NCI-H2227 treated with DMSO at 0.1 percent for 48 hours (cell line): ENCODE measurements at regions not wholly inside any gene's neighbourhood (a gene's known extent, or its start where the extent isn't known, plus 50 kb on each side); places are given as distances from the start of the nearest gene placed in this dataset.
"Not testable (repeated sequence)": the region's sequence is repeated elsewhere in the genome, so short reads cannot be mapped to it uniquely, and the experiment has no call there.

ENCODE experiments used
- DNase-seq: peaks from one replicate; lab custom pipeline; 2025; lab: John Stamatoyannopoulos, UW

DNA sequence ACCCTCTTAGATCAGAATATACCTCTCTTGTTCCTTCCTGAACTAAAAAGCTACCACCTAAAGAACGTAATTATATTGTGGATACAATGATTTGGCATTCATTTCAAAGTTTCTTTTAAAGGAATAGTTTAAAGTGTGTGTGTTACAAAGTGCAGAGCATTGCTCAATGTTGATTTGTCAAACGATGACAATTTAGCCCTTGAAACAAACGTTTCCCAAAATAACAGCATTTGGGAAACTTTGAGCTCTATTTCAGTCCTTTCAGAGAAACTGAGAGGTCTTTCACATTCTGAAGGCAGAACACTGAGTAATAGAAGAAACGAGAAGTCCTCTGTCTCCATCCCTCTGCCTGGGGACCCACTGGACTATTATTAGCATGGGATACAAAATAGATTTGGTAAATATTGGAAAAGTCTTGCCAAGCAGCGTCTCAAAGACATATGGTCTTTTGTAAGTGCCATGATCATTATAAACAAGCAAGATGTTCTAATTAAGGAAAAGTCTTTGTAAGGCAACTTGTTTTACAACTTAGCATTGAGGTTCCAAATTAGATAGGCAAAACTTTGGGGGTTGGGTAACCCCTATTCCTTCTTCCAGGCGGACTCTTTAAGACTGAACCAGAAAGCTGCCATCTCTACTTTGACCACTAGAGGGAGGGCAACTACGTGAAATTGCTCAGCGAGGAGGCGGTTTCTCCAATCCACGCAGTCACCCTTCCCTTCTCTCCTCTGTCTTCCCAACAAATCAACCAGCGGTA is 208.8 kb downstream of the RNF144B start:
- DNase-seq: peak; percentile 59

DNA sequence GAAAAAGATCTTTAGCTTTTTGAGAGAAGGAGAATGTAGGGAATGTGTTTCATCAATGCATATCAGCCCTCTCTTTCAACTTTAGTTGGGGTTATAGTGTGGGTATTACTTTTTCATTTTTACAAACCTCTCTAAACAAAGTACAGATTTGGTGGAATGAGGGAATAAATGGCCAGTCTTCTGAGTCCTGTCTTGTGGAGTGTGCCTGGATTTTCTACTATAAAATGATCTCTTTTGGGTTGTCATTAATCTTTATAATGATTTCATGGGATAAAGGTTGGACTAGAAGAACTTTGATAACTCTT is 209.3 kb downstream of the RNF144B start:
- no peak for DNase-seq

DNA sequence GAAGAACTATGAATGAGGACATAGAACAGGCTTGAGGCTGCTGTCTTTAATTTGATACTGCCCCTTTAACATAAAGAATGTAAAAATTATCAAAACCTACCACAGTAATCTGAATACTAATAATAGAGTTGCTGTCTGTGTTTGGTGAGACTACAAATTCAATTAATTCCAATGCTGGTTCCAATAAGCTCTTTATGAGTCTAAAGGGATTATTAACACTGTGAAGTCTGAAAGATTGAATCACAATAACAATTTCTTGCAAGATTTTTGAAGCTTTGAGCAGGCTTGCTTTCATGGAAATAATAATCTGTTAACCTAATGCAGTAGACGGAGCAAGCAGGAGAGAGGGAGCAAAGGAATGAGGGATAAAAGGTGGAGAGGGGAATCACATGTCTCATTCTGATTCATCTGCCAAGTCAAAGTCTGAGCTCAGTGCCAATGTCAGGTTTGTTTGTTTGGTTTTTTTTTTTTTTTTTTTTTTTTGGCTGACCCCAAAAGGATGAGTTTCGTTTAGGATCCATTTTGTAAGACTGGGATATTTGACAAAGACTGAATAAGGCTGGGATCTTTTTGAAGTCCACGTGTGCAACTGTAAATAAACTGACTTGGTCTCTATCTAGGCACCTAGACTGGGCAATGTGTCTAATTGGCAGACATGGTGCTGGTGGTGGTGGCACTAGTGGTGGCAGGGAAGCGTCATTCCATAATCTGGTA is 211.6 kb downstream of the RNF144B start:
- no peak for DNase-seq

DNA sequence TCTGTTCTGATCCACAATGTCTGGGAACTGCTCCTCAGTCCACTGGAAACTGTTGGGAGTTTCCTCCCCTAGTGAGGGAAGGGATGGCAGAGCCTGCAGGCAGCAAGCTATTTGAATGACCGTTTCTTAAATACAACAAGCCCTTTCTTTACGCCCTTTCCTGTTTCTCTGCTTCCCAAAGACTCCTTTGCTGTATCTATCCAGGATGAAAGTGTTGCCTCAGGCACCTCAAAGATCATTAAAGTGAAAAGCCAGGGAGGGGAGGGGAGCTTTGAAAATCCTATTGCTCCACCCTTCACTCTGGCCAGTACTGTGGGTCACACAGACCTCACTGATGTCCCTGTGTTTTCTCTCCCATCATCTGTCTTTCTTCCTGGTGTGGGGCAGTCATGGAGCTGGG is 213.1 kb downstream of the RNF144B start:
- DNase-seq: no peak

DNA sequence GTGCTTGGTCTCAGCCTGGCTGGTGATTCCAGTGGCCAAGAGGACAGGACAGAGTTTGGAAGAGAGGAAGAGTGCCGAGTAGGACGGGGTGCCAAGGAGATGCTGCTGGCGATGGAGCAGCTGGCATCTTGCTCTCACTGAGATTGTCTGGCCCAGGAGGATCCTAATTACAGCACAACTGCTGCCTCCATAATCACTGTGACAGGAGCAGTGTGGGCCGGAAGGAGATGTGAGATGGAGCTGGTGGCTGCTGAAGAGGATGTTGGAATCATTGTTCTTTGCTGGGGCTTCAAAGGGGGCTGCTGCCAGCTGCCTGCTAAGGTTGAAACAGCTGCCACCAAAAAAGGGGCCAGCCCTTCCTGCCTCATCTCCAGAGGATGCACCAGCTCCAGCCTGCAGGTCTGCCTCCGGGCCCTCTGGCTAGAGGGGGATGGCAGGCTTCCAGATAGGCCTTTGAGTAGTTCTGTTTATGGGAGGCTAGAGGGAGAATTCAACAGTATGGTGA is 214.4 kb downstream of the RNF144B start:
- no peak for DNase-seq

DNA sequence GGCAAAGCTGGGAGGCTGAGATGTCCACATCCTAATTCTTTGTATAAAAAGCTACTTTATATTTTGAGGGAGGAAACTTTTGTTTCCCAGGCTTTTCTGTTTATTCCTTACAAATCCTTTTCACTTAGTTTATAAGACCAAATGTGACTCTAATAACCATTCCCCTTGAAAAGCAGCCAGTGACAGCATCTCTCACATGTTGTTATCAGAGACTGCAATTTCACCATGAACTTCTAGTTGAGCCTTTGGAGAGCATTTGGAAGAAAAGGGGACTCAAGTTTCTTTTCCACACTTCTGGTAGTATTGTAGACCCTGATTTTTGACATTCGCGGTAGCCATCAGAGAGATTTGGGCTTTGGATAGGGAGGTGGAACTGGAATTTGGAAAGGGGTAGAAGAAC is 215.8 kb downstream of the RNF144B start:
- no peak for DNase-seq

DNA sequence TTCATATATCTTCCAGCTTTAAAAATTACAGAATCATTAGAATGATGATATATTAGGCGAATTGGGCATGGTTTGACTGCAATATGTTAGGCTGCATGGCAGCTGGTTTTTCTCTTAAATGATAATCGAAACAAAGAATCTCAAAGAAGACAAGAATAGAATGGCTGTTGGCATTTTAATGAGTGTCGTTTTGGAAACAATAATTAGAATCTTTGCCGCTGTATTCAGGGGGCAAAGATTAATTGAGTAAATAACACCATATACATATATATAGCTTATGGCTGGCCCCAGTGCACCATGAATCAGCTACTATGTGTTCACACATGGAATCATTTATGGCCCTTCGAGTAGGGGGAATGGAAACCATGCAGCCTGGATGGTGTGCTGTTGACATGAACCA is 216.2 kb downstream of the RNF144B start:
- DNase-seq: no peak

DNA sequence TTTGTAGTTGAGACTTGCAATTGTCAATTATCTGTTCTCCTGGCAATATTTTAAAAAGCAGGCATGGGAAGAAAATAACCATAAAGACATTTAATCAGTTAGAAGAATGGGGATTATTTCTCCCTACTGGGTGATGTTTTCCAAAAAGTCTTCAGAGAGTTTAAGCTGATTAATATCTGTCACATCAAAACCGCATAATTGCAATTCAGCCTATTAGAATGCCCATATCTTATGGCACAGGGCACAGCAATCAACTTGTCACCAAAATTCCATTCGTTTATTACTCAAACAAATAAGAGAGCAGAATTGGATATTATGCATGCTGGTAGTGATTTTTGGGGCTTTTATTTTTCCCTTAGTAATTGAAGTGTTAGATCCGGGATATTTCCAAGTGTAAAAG is 218.7 kb downstream of the RNF144B start:
- DNase-seq: no peak

DNA sequence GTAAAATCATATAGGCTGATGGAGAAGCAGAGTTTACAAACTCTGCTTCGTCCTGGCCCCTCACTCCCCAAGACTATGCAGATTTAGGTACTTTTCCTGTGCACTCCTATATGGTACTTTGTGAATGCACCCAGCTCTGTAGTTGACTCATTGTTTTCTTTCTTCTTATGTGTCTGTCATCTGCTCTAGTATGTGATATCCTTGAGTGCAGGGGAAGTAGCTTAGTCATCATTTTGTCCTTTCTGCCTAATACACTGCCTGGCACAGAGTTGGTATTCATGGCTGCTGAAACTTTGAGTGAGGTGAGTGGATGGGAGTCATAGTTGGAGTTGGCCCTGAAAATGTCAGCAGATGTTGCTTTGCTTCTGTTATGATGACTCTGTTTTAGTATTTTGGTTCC is 222.6 kb downstream of the RNF144B start:
- no peak for DNase-seq

DNA sequence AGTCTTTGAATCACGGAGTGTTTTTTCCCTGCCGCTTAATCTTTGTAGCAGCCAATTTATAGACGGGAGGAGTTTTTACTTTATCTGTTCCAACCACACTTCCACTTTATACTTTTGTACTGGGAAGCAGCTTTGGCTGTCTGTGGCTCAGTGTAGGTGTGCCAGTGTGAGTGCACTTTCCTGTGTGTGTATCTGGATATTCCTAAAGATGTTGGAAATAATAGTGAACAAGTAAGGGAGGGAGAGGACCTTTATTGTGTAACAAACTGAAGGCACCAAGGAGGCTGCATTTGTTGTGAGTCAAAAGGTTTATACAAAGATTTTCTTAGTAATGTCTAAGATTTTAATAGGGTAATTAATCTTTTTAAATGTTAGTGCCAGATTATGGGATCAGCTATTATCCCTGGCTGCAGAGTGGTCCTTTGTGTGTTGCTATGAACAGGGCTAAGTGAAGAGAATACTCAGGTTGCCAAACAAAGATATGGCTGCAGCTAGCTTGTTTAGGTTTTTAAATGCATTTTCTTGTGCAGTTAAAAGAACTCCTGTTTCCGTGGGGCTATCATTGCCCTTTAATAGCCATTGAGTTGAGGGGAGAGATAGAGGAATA is 226.3 kb downstream of the RNF144B start:
- no peak for DNase-seq

DNA sequence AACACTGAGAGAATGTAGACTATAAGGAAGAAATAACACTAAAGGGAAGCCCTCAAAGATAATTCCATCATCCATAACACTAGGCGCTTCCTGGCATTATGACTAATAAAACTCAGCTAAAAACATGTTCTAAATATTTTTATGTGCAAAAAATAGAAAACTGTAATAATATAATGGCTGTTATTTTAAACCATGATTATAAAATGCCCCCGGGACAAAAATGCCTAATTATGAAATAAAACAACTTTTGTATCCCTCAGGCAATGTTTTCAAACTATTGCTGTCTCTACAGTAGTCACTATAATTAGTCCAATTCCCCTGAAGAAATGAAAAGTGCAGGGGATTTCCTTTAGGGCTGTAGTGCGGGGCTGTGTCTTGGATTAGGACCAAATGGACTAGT is 242.4 kb downstream of the RNF144B start:
- DNase-seq: no peak

DNA sequence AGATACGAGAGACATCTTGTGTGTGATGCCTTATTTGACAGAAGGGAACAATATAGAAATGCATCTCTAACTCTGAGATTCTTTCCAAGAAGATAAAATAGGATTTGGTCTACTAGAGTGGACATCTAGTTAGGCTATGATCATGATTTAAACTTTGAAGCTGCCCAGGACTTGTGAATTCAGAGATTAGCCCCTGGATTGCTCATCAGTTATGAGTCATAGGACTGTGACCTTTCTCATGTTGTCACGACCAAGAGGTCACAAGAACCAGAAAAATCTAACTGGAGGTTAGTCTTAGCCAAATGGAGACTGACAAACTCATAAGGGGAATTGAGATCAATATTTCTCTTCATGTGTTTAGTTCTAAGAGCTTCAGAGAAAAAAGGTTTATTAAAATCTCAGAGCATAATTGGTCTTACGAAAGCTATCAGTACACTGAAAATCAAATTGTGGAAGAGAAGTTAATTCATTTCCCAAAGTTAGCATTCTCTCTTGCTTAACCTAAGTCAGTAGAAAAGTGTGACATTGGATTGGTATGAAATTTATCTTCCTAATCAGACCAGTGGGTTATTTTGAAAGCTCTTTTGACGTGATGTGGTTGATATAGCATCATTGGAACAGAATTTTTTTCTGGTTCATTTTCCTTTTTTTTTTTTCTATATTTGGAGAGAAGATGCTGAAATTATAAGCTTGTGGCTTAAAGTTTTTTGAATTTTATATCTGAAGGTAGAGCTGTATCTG is 245.7 kb downstream of the RNF144B start:
- DNase-seq: no peak

DNA sequence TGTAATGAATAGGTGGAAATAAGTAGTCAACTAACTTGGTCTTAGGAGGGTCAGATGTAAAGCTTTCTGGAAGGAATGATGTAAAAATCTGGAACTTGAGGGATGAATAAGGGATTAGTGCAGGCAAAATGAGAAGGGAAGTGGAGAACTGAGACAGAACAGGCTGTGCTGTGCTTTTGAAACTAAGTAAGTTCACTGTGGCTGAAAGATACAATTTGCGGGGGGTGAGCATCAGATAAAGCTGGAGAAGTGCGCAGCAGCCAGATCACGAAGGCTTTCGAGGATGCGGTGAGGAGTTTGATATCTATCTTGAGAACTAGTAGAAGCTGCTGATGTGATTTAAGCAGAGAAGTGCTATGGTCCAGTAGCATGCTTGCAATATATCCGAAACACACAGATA is 247.8 kb downstream of the RNF144B start:
- DNase-seq: no peak

DNA sequence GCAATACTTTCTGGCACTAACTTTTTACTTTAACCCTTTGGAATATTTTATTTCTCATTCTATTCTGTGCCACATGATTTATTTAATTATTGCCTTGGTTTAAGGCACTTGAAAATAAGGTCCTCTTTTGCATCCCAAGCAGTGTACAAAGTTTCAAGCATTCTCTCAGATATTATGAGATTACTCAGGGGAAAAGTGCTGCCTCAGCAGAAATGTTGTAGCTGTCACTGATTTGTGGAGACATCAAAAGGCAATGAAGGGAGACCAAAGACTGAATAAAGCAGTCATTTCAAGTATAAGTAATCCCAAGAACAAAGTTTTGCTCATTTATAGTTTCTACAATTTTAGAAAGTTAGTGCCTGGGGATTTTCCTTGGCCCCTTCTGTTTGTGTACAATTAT is 253.0 kb downstream of the RNF144B start:
- no peak for DNase-seq

DNA sequence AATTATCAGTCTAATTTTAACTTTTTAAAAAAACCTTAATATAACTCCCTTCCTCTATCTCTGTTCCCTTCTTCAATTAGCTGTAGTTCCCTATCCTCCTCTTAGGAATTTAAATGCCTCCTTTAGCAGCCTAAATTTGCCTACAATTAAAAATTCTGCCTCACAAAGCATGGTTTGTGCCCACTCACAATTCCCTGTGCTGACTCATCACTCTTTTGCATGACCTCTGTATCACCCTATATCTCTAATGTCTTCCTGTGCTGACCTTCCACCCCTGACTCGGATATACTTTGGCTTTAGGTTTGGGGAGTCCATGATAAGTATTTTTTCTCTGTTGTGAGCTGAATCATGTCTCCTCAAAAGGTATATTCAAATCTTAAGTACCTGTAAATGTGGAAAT is 253.6 kb downstream of the RNF144B start:
- no peak for DNase-seq

DNA sequence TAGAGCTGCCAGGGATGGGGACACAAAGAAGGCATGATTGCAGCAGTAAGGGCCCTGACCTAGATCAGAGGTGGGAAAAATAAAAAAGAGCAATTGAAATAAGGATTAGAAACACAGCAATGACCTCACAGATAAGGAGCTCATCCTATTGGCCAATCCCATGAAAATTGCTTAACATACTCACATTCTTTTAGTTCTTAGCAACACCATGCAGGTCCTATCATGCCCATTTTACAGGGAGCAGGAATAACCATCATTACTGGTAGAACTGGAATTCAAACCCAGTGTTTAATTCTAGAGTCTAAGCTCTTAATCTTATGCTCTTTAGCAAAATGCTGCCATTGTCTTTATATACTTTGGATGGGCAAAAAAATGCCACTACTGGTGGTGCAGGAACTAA is 267.7 kb downstream of the RNF144B start:
- no peak for DNase-seq

DNA sequence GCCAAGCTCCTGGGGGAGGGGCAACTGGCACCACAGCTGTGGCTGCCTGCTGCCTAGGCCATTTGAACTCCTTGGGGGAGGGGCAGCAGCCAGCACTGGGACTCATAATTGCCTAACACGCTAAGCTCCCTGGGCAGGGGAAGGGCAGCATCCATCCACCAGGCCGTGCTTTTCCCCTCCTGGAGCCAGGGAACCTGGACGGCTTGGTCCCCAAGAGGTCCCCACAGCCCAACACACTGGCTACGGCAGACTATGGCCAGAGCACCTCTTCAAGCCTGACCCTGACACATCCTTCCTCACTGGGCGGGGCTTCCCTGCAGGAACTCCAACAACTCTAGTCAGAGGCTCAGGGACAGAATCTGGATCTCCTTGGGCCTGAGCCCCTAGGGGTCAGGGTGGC is 269.4 kb downstream of the RNF144B start:
- DNase-seq: no peak

DNA sequence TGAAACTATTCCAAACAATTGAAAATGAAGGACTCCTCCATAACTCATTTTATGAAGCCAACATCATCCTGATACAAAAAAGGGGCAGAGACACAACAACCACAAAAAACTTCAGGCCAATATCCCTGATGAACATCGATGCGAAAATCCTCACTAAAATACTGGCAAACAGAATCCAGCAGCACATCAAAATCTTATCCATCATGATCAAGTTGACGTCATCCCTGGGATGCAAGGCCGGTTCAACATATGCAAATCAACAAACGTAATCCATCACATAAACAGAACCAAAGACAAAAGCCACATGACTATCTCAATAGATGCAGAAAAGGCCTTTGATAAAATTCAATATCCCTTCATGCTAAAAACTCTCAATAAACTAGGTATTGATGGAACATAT is 272.8 kb downstream of the RNF144B start:
- not testable (repeated sequence) for DNase-seq

DNA sequence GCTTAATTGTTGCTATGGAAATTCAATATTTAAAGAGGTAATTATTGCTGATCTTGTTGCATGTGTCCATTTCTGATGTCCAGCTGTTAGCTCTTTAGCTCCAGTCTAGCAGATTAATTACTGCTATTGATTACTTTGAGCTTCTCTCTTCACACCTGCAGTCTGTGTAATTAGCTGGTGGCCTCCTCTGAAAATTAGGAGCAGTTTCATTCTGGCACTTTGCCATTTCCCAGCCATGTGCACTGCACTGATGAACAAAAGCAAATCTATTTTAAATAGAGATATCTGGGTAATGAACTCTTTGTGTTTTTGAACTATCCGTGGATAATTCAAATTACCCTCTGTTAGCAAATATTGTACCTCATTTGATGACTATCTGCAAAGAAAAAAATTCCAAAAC is 275.9 kb downstream of the RNF144B start:
- DNase-seq: no peak

DNA sequence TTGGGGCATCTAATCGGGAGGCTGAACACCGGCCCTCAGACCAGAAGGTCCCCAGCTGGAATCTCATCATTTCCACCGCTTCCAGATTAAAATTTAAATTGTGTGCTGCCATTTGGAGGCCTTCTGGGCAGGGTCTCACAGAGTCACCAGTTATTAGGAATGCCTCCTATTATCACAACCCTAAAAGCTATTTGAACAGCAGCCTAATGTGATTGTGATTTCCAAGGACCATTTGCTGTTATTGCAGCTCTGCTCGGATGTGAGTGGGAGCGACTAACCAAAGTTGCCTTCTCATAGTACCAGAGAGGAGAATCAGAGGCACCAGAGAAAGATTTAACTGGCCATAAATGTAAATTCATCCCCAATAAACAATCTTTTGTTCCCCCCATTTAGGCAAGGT is 277.3 kb downstream of the RNF144B start:
- no peak for DNase-seq

DNA sequence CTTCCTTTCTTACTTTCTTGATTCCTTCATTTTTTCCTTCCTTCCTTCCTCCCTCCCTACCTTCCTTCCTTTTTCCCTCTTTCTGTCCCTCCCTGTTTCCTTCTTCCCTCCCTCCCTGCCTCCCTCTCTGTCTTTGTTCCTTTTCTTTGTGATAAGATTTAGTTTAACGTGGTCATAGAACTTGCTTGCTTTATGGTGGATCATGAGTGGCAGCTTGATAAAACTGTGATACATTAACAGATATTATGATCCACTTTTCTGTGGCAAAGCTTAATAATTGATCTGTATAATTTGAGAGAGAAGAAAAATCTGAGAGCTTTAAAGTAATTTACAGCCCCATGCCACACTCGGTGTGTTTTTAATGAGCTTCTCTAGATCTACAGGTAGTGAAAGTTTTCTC is 280.5 kb downstream of the RNF144B start:
- DNase-seq: no peak

DNA sequence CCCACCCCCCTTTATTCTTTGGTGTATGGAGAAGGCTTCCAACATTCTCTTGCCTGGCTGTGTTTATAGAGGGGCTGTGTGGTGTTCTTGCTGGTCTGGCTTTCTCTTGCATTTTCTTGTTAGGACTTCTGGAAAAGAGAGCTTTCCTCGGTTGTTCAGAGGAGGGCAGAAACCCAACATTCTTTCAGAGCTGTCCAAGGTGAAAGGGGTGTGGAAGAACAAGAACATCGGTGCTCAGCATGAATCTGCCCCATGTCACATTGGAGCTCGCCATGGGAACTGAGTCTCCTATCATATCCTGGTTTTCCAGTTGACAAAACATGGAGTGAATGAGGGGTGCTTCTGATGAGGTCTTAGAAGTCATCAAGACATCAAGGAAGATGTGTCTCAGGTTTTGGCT is 281.8 kb downstream of the RNF144B start:
- no peak for DNase-seq

DNA sequence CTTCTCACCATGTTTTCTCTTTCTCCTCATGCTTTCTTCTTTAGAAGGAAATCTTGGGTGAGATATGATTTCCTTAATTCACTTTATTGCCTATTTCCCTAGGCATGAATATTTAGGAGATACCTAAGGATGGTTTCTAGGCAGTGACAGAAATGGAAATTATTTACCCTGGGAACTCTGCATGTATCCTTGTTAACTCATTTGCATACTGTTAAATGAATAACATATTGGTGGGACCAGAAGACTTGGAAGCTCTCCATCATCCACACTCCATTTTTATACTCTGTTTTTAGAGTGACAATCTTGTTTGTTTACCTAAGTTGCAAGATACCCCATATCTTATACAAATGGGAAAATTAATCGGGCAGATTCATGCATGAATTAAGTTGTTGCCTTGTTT is 285.7 kb downstream of the RNF144B start:
- DNase-seq: no peak
